ENCODE measurements at regions not wholly inside any gene's neighbourhood (a gene's known extent, or its start where the extent isn't known, plus 50 kb on each side); places are given as distances from the start of the nearest gene placed in this dataset.
A peak's percentile ranks its signal among the peaks of the same experiment; 100 is the strongest.

- in situ Hi-C loops (cut with MboI; ENCODE audit: low sequenced_read_pairs) = no loop called here
- peak; percentile 38 to 66 for DNase-seq (ENCODE audit: low spot score in 2 of 2)
- Histone ChIP-seq H3K36me3 (replicated peaks) (no peaks in the 10 kb centered on the region), H3K27me3 (ENCODE audit: low read depth) (no peaks in the 10 kb centered on the region), H3K4me1 (no peaks in the 10 kb centered on the region), H3K9me3 (no peaks in the 10 kb centered on the region), H3K4me3 (no peak overlapping the region)
Observed at GRCh38 chr21:23452384-23453083, 2154.7 kb downstream of the MRPL39 start.

DNA sequence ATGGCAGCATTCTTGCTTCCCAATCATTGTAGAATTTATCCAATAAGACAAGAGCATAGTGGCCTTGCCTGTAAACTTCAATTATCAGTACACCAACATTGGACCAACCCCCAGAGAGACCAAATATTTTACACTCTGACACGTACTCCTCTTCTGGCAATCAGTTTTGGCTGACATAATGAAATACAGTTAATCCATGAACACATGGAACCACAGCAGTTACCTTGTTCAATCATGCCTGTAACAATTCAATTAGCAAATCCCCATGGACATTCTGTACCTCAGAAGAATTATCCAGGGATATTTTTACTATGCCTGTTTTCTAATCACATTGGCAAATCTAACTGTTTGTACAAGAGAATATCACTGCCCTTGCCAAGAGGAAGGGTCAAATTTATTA is 2162.0 kb downstream of the MRPL39 start:
- H3K36me3 ChIP-seq (replicated peaks) = no peaks in the 10 kb centered on the region
- H3K27me3 ChIP-seq (ENCODE audit: low read depth) = no peaks in the 10 kb centered on the region
- no peaks in the 10 kb centered on the region for H3K9me3 ChIP-seq
- in situ Hi-C loops (cut with MboI; ENCODE audit: low sequenced_read_pairs) = no loop called here
- DNase-seq (ENCODE audit: low spot score in 2 of 2) = no peak
- no peaks in the 10 kb centered on the region for H3K4me1 ChIP-seq
- H3K4me3 ChIP-seq = no peak overlapping the region

DNA sequence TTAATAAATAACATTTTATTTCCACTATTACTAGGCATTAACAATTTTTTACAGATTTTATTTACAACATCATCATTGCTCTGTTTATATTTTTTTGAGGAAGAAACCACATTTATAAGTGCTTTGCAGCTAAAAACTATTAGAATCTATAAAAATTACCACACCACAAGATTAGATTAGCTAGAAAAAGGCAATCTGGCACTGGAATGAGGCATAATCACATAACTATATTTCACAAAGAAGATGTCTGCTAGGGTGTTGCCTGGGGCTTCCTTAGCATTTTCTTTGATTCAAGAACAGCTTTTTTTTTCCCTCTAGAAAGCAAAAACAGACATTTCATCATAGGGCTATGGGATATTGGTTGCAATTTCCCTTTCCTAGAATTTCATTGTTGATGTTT is 2169.2 kb downstream of the MRPL39 start:
- H3K27me3 ChIP-seq (ENCODE audit: low read depth) = no peaks in the 10 kb centered on the region
- no peaks in the 10 kb centered on the region for H3K36me3 ChIP-seq (replicated peaks)
- no peak overlapping the region for H3K4me3 ChIP-seq
- no peaks in the 10 kb centered on the region for H3K4me1 ChIP-seq
- H3K9me3 ChIP-seq = no peaks in the 10 kb centered on the region
- in situ Hi-C loops (cut with MboI; ENCODE audit: low sequenced_read_pairs) = no loop called here
- no peak for DNase-seq (ENCODE audit: low spot score in 2 of 2)

GRCh38 chr21:23402929-23403520 is 2204.3 kb downstream of the MRPL39 start:
- DNase-seq (ENCODE audit: low spot score in 2 of 2) = peak in 1 of 2 experiments; percentile 95
- Histone ChIP-seq H3K9me3 (no peaks in the 10 kb centered on the region), H3K27me3 (ENCODE audit: low read depth) (no peaks in the 10 kb centered on the region), H3K36me3 (replicated peaks) (no peaks in the 10 kb centered on the region), H3K4me1 (peaks cover 14% of the 10 kb centered on the region), H3K4me3 (no peak overlapping the region)
- in situ Hi-C loops (cut with MboI; ENCODE audit: low sequenced_read_pairs) = no loop called here

GRCh38 chr21:23401278-23401677 is 2206.0 kb downstream of the MRPL39 start:
- no peaks in the 10 kb centered on the region for H3K27me3 ChIP-seq (ENCODE audit: low read depth)
- H3K4me3 ChIP-seq = no peak overlapping the region
- in situ Hi-C loops (cut with MboI; ENCODE audit: low sequenced_read_pairs) = no loop called here
- no peaks in the 10 kb centered on the region for H3K36me3 ChIP-seq (replicated peaks)
- no peaks in the 10 kb centered on the region for H3K9me3 ChIP-seq
- peaks cover 14% of the 10 kb centered on the region for H3K4me1 ChIP-seq
- peak; percentile 28 to 63 for DNase-seq (ENCODE audit: low spot score in 2 of 2)

DNA sequence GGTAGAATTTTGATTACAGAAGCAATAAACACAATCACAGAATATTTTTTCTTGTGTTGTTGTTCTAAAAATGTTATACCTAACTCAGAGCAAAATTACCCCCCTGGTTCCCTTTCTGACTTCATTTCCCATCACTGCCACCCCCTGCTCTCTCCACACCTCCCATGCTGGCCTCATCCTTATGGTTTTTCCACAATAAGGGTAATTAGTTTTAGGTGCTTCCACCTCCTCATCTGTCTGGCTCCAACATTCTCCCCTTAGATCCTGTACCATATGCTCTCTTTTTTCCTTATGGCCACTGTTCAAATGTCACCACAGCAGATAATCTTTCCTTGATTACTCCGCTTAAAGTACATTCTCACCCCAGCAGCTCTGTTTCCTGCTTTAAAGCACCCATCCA is 2208.6 kb downstream of the MRPL39 start:
- H3K4me3 ChIP-seq = no peak overlapping the region
- DNase-seq (ENCODE audit: low spot score in 2 of 2) = no peak

GRCh38 chr21:23394458-23394857 is 2212.8 kb downstream of the MRPL39 start:
- no peaks in the 10 kb centered on the region for H3K9me3 ChIP-seq
- no peaks in the 10 kb centered on the region for H3K27me3 ChIP-seq (ENCODE audit: low read depth)
- no peak overlapping the region for H3K4me3 ChIP-seq
- DNase-seq (ENCODE audit: low spot score in 2 of 2) = no peak
- no peaks in the 10 kb centered on the region for H3K36me3 ChIP-seq (replicated peaks)
- H3K4me1 ChIP-seq = peaks cover 2% of the 10 kb centered on the region; the same call in 1 of the 2 replicates
- in situ Hi-C loops (cut with MboI; ENCODE audit: low sequenced_read_pairs) = no loop called here

More for the DNA sequence above, 2208.6 kb downstream of the MRPL39 start:
- H3K9me3 ChIP-seq = no peaks in the 10 kb centered on the region
- no peaks in the 10 kb centered on the region for H3K36me3 ChIP-seq (replicated peaks)
- no peaks in the 10 kb centered on the region for H3K27me3 ChIP-seq (ENCODE audit: low read depth)
- in situ Hi-C loops (cut with MboI; ENCODE audit: low sequenced_read_pairs) = no loop called here
- peaks cover 11% of the 10 kb centered on the region for H3K4me1 ChIP-seq

DNA sequence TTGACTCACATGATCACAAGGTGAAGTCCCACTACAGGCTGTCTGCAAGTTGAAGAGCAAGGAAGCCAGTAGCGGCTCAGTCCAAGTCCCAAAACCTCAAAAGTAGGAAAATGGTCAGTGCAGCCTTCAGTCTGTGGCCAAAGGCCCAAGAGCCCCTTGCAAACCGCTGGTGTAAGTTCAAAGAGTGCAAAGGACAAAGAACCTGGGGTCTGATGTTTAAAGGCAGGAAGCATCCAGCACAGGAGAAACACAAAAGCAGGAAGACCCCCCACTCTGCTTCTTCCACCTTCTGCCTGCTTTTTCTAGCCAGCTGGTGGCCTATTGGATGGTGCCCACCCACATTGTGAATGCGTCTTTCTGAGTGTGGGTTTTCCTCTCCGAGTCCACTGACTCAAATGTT is 2222.6 kb downstream of the MRPL39 start:
- Histone ChIP-seq H3K36me3 (replicated peaks) (no peaks in the 10 kb centered on the region), H3K4me3 (no peak overlapping the region), H3K27me3 (ENCODE audit: low read depth) (no peaks in the 10 kb centered on the region), H3K9me3 (no peaks in the 10 kb centered on the region), H3K4me1 (no peaks in the 10 kb centered on the region)
- no peak for DNase-seq (ENCODE audit: low spot score in 2 of 2)
- in situ Hi-C loops (cut with MboI; ENCODE audit: low sequenced_read_pairs) = no loop called here

DNA sequence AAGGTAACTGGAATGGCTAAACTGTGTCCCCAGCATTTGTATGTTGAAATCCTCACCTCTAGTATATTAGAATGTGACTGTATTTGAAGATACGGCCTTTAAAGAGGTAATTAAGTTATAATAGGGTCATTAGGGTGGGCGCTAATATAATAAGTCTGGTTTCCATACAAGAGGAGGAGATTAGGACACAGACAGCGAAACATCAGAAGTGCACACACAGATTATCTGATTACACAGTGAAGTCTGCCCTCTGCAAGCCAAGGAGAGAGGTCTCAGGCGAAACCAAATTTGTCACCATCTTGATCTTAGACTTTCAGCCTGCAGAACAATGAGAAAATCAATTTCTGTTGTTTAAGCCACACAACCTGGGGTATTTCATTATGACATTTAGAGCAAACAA is 2233.1 kb downstream of the MRPL39 start:
- Histone ChIP-seq H3K4me1 (no peaks in the 10 kb centered on the region), H3K36me3 (replicated peaks) (no peaks in the 10 kb centered on the region), H3K4me3 (no peak overlapping the region), H3K9me3 (no peaks in the 10 kb centered on the region; the same call in 1 of the 2 replicates), H3K27me3 (ENCODE audit: low read depth) (no peaks in the 10 kb centered on the region)
- in situ Hi-C loops (cut with MboI; ENCODE audit: low sequenced_read_pairs) = no loop called here
- no peak for DNase-seq (ENCODE audit: low spot score in 2 of 2)

DNA sequence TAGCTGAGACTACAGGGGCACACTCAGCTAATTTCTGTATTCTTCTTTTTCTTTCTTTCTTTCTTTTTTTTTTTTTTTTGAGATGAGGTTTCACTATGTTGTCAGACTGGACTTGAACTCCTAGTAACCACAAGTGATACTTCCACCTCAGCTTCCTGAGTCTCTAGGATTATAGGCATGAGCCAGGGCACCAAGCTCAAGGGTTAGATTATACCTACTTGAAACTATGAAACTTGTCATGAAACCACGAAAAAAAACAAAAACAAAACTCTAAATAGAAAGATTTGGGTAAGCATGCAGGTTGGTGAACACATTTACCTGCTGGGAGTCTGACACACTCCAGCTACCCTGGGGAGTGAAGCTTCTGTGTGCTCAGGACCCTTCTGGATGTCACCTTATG is 2250.4 kb downstream of the MRPL39 start:
- no peak for DNase-seq (ENCODE audit: low spot score in 2 of 2)
- Histone ChIP-seq H3K27me3 (ENCODE audit: low read depth) (no peaks in the 10 kb centered on the region), H3K4me1 (no peaks in the 10 kb centered on the region), H3K36me3 (replicated peaks) (no peaks in the 10 kb centered on the region), H3K9me3 (no peaks in the 10 kb centered on the region), H3K4me3 (no peak overlapping the region)
- in situ Hi-C loops (cut with MboI; ENCODE audit: low sequenced_read_pairs) = no loop called here

DNA sequence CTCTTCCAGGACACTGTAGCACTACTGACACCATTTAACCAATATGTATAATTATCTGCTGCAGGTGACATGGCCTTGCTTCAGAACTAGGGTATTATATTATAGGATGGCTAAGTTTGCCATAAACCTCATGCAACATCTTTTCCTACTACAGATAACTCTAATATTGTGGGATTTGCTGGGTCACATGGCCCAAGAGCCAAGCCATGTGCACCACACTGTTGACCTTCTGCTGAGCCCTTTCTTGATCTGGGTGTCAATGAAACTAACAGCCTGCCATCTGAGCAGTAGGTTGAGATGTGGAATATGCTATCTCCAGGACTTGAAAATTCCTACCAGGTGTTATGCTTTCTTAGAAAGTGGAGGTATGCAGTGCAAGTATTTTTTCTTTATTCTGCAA is 2291.1 kb downstream of the MRPL39 start:
- H3K4me1 ChIP-seq = no peaks in the 10 kb centered on the region
- H3K9me3 ChIP-seq = no peaks in the 10 kb centered on the region
- no peaks in the 10 kb centered on the region for H3K36me3 ChIP-seq (replicated peaks)
- no peaks in the 10 kb centered on the region for H3K27me3 ChIP-seq (ENCODE audit: low read depth)
- no peak overlapping the region for H3K4me3 ChIP-seq
- DNase-seq (ENCODE audit: low spot score in 2 of 2) = no peak
- in situ Hi-C loops (cut with MboI; ENCODE audit: low sequenced_read_pairs) = no loop called here

DNA sequence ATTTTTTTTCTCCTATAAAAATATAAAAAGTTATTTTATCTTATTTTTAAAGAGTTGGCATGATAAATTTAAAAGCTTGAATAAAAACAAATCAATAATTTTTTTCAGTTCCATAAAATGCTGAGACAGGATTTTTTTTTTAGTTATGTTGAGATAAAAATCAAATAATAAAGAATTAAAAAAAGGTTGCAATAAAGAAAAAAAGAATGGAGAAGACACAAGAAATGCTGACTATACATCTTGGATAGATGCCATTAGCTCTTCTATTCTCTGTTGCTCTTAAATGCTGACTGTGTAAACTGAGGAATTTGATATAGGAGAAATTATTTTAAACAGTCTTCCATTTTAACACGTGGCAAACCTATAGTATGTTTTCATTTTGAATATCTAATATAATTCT is 2298.5 kb downstream of the MRPL39 start:
- H3K4me1 ChIP-seq = no peaks in the 10 kb centered on the region
- in situ Hi-C loops (cut with MboI; ENCODE audit: low sequenced_read_pairs) = no loop called here
- no peak for DNase-seq (ENCODE audit: low spot score in 2 of 2)
- H3K4me3 ChIP-seq = no peak overlapping the region
- H3K36me3 ChIP-seq (replicated peaks) = no peaks in the 10 kb centered on the region
- H3K27me3 ChIP-seq (ENCODE audit: low read depth) = no peaks in the 10 kb centered on the region
- H3K9me3 ChIP-seq = no peaks in the 10 kb centered on the region

GRCh38 chr21:23307065-23307464 is 2300.2 kb downstream of the MRPL39 start:
- in situ Hi-C loops (cut with MboI; ENCODE audit: low sequenced_read_pairs) = no loop called here
- H3K9me3 ChIP-seq = no peaks in the 10 kb centered on the region
- no peaks in the 10 kb centered on the region for H3K4me1 ChIP-seq

GRCh38 chr21:23292292-23292691 is 2294.1 kb downstream of the NCAM2 start:
- in situ Hi-C loops (cut with MboI; ENCODE audit: low sequenced_read_pairs) = no loop called here
- Histone ChIP-seq H3K9me3 (no peaks in the 10 kb centered on the region), H3K27me3 (ENCODE audit: low read depth) (no peaks in the 10 kb centered on the region), H3K4me1 (peaks cover 9% of the 10 kb centered on the region; the same call in 1 of the 2 replicates), H3K4me3 (no peak overlapping the region), H3K36me3 (replicated peaks) (no peaks in the 10 kb centered on the region)
- DNase-seq (ENCODE audit: low spot score in 2 of 2) = no peak

More at GRCh38 chr21:23307065-23307464, 2300.2 kb downstream of the MRPL39 start:
- H3K36me3 ChIP-seq (replicated peaks) = no peaks in the 10 kb centered on the region
- H3K4me3 ChIP-seq = no peak overlapping the region
- DNase-seq (ENCODE audit: low spot score in 2 of 2) = no peak
- no peaks in the 10 kb centered on the region for H3K27me3 ChIP-seq (ENCODE audit: low read depth)
